Astrocyte of the hippocampus (primary cell): ENCODE measurements at regions not wholly inside any gene's neighbourhood (a gene's known extent, or its start where the extent isn't known, plus 50 kb on each side); places are given as distances from the start of the nearest gene placed in this dataset.

ENCODE experiments used
- DNase-seq: peaks from one replicate; pipeline ENCODE4 v3.0.0; 2011; ENCODE audit warnings: low read depth, low spot score

- no peak for DNase-seq
Measured at GRCh38 chr2:163541943-163542342, 193.9 kb downstream of the FIGN start.

GRCh38 chr2:163541495-163541894, 194.3 kb downstream of the FIGN start:
- DNase-seq = no peak

DNA sequence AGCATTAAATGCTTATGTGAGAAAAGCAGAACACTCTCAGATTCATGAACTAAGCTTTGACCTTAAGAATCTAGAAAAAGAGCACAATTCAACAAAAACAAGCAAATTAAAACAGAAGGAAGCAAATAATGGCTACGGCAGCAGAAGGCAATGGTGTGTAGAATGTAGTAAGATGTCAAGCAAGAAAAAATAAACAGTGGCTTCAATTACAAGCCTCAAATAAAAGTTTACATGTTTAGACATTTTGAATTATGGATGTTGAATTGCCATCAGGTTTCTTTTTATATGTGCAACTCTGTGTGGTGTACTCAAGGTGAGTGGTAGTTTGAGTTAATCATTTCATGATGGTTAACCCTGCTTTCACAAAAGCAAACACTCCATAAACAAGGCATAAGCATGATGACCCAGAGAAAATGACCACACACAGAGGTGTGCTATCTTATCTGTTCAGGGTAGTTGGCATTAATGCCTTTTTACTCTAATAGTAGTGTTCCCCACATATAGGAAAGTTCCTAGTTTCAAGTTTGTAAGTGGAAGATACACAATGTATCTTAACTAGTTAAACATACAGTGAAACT, 207.1 kb downstream of the FIGN start:
- DNase-seq = no peak

DNA sequence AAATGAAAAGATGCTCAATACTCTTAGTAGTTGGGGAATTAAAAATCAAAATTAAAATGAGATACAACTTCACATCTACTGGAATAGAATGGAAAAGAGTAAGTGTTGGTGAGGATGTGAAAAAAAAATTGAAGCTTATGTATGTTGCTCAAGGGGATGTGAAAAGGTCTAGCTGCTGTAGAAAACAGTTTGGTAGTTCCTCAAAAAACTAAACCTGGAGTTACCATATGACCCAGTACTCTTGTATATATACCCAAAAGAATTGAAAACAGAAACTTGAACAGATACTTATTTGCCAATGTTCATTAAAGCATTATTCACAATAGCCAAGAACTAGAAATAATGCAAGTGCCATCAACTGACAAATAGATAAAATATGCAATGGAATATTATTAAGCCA, 208.4 kb downstream of the FIGN start:
- no peak for DNase-seq

GRCh38 chr2:163518762-163519161, 217.0 kb downstream of the FIGN start:
- no peak for DNase-seq

DNA sequence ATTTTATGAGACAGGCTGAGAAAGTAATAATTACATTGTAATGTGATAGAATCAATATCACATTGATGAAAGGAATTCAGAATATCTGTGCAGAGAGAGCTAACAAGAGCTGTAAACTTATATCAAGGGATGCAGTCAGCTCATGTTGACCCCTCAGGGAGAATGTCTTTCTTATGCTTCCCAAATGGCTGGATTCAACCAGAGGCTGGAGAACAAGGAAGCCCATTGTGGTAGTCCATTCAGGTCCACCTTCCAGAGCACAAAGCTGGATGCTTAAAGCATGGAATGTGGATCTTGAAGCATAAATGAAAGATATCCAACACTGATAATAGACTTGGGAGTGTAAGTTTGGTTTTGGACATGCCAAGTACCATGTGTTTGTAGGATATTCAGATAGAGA, 220.0 kb downstream of the FIGN start:
- no peak for DNase-seq

DNA sequence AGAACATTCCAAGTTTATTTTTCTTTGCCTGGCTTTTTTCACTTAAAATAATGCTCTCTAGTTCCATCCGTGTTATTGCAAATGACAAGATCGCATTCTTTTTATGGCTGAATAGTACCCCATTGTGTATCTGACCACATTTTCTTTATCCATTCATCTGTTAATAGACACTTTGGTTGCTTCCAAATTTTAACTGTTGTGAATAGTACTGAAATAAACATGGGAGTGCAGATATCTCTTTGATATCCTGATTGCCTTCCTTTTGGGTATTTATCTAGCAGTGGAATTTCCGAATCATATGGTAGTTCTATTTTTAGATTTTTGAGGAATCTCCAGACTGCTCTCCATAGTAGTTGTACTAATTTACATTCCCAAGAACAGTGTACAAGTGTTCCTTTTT, 230.5 kb downstream of the FIGN start:
- peak; percentile 9 for DNase-seq

DNA sequence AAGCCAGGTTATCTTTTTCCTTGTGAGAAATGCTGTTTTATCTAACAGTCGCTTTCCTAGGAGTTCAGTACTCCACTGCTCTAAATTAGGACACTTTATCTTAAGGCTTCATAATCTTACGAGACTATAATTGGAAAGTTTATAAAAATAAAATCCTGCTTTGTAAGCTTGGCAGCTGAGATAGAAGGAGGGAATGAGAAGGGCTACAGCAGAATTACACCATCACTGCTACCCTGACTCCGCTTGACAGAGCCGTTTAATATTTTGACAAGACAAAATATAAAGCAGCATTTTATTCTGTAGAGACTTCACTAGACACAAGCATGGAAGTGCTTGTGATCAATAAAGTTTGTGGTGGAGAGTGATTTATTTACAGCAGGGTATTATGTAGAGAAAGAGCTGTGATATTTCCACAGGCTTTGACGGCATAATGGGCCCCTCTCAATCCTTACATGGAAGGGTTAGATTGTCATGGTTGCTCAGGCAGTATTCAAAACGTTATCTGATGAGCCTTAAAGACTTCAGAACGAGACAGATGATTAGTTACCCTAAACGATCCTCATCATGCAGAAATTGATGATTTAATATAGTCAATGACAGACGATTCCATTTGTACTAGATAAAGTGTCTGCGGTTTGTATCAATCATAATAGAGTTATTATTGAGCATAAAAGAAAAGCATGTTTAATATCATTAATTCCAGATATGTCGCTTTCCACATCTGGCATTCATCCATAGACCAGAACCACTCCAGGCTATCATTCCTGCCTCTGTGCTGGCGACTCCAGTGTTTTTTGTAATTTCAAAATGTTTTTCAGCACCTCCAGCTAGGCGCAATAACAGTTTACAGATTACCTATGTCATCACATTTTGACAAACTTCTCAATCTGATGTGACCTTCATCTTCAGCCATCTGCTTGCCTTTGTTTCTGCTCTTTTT, 242.2 kb downstream of the FIGN start:
- DNase-seq = no peak

DNA sequence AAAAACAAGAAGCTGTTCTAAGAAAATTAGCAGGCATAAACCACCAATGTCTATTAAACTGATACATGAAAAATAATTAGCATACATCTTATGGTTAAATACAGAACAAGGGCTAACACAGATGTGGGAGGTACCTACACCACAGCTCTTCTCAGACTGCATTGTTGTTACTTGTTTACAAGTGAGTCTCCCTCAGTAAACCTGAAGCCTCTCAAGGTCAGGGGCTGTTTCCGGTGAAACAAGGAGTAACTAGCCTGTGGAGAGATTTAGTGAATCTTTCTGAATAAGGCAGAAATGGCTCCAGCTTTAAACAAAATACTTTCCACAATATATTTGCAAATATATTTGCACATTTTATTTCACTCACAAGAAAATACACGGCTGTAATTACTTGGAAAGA, 244.0 kb downstream of the FIGN start:
- no peak for DNase-seq

DNA sequence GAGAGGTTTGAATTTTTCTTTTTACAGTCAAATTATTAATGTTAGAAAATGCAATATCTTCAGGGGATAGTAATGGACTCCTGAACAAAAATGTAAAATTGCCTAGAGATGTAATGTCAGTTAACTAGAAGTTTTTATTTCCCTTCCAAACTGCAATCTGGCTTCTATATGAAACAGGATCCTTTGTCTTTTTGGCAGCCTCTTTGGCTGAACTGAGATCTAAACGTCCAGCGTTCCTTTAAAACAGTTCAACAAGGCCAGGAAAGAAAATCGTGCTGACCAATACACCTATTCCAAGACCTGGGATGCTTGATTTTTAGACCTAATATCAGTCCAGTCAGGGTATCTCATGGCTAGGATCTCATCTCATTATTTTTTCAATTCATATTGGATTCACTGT, 245.5 kb downstream of the FIGN start:
- DNase-seq = no peak

- DNase-seq = no peak
Measured at GRCh38 chr2:163481515-163481914, 254.3 kb downstream of the FIGN start.

DNA sequence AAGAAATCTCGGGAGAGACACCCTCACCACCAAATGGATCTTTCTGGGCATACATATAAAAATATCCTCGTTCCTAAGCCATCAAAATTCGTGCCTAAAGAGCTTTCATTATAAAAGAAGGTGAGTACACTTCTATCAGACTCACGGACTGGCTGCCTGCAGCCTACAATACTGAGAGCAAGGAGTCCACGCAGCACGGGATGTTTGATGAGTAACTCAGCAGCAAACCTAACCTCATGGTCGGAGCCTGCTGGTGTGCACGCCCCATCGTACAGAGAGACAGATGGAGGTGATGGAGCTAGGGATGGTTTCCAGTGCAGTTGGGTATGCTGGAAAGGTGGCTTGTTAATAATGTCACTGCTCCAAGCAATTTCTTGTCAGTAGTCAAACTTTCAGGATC, 256.2 kb downstream of the FIGN start:
- no peak for DNase-seq

- DNase-seq = no peak
Measured at GRCh38 chr2:163475815-163476214, 260.0 kb downstream of the FIGN start.

- no peak for DNase-seq
Measured at GRCh38 chr2:163474889-163475288, 260.9 kb downstream of the FIGN start.

GRCh38 chr2:163474319-163474744, 261.5 kb downstream of the FIGN start:
- DNase-seq = no peak

DNA sequence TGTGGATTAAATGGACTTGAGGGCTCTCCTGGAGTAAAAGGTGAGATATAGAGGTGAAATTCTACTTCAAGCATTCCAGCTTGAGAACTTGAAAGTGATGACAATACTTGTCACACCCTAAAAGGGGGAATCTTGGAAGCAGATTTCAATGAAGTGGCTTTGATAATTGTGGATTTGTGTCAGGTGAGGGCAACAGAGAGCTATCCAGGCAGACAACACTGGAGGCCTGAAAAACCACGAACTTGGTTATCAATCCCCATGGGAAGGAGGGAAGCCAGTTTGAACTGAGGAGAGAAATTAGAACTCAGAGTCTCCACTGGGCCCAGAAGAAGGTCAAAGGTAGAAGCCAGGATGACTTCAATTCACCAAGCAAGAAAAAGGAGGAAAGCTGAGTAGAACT, 263.9 kb downstream of the FIGN start:
- peak; percentile 38 for DNase-seq

DNA sequence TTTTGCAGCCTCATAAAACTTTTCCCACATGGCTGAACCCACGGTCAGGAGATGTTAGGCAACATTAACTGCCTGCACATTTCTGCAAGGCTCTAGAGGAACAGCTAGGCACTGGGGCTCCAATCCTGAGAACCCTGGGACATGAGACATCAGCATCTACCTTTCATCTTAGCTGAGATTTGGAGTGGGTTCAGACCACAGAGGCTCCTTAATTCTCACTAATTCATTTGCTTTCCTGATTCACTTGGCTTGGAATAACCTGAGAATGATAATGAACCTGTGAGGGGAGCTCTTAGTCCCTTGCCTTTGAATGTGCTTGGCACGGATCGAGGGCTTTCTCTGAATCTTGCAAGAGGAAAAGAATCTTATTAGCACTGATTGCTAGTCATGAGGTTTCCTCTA, 266.2 kb downstream of the FIGN start:
- DNase-seq = peak; percentile 92

DNA sequence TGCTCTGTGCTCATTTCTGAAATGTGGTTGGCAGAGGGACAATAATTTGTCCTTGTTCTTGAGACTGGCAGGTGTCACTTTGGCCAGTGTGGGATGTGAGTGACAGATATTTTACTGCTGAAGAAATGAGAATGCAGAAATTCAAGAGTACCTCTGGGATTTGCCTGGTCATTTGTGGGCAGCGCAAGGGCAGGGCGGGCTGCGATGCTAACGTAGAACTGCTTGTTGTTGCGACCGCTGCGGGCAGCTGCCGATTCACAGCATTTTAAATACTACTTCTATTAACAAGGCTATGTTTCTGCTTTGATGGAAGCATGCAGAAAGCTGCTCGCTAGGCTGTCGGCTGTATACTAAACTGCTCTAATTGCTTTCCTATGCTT, 268.6 kb downstream of the FIGN start:
- peak; percentile 54 for DNase-seq

- peak; percentile 6 for DNase-seq
Measured at GRCh38 chr2:163466331-163467250, 269.2 kb downstream of the FIGN start.

GRCh38 chr2:163465440-163465839, 270.4 kb downstream of the FIGN start:
- peak; percentile 7 for DNase-seq

DNA sequence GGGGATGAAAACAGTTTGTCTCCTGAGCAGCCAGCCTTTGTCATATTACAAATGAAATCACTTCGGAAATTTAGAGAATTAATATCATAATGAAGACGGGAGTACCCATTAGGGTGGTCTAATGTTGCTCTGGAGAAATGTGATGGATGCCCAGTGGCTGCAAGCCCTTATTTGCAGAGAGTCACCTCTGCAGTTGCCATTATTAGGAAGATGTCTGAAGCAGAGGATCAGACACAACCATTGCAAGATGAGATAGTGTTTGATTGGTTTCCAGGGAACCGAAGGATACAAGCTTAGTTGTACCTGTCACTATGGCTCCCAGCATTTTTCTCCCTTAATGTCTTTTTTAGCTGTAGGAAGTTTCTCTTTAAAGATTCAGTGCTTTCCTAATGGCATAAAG, 272.4 kb downstream of the FIGN start:
- DNase-seq = no peak

GRCh38 chr2:163462993-163463392, 272.8 kb downstream of the FIGN start:
- DNase-seq = no peak
